ENCODE measurements at regions not wholly inside any gene's neighbourhood (a gene's known extent, or its start where the extent isn't known, plus 50 kb on each side); places are given as distances from the start of the nearest gene placed in this dataset.

DNA sequence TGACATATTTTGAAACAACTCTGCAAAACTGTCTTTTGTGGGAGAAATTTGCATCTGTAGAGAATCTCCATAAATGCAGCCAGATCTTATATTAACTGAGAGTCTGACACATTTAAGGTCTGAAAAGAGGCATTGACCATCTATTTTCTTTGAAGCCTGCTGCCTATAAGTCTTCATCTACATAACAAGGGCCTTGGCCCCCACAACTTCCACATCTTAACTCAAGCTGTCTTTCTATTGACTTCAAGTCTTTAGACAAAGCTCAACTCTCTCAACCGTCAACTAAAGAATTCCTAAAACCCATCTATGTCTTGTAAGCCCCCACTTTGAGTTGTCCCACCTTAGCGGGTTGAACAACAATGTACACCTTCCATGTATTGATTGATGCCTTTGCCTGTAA, 72.4 kb upstream of the ADCY1 start:
- Mint-ChIP-seq H3K4me3 (no peak overlapping the region), H3K4me1 (ENCODE audit: low read depth) (no peaks in the 10 kb centered on the region), H3K9me3 (peaks cover 10 to 13% of the 10 kb centered on the region in 2 donors), H3K27ac (no peak overlapping the region), H3K27me3 (ENCODE audit: low read depth) (peaks cover 16% of the 10 kb centered on the region), H3K36me3 (ENCODE audit: insufficient read depth in 2 of 2) (peaks cover 3% of the 10 kb centered on the region in 2 donors)
- ATAC-seq (replicated peaks in 1 of 2) (no peak), DNase-seq (no peak)

DNA sequence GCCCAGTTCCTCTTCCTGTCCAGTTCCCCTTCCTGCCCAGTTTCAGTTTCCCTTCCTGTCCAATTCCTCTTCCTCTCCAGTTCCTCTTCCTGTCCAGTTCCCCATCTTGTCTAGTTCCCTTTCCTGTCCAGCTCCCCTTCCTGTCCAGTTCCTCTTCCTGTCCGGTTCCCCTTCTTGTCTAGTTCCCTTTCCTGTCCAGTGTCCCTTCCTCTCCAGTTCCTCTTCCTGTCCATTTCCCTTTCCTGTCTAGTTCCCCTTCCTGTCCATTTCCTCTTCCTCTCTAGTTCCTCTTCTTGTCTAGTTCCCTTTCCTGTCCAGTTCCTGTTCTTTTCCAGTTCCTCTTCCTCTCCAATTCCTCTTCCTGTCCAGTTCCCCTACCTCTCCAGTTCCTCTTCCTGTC, 68.1 kb upstream of the ADCY1 start:
- Mint-ChIP-seq H3K27ac (peak overlapping the region; percentile 4), H3K4me3 (no peak overlapping the region), H3K36me3 (ENCODE audit: insufficient read depth in 2 of 2) (peaks cover 5% of the 10 kb centered on the region in 2 donors), H3K9me3 (peaks cover 17 to 19% of the 10 kb centered on the region in 2 donors), H3K4me1 (ENCODE audit: low read depth) (no peaks in the 10 kb centered on the region), H3K27me3 (ENCODE audit: low read depth) (no peaks in the 10 kb centered on the region)
- no peak for DNase-seq
- ATAC-seq (replicated peaks in 1 of 2) = no peak

GRCh38 chr7:45509222-45509621, 64.9 kb upstream of the ADCY1 start:
- peaks cover 17 to 19% of the 10 kb centered on the region in 2 donors for H3K9me3 Mint-ChIP-seq
- peaks cover 7% of the 10 kb centered on the region for H3K27me3 Mint-ChIP-seq (ENCODE audit: low read depth)
- H3K4me1 Mint-ChIP-seq (ENCODE audit: low read depth) = no peaks in the 10 kb centered on the region
- H3K27ac Mint-ChIP-seq = no peak overlapping the region
- no peak for DNase-seq
- H3K36me3 Mint-ChIP-seq (ENCODE audit: insufficient read depth in 2 of 2) = peaks cover 5% of the 10 kb centered on the region in 2 donors
- ATAC-seq (replicated peaks in 1 of 2) = no peak
- H3K4me3 Mint-ChIP-seq = no peak overlapping the region

DNA sequence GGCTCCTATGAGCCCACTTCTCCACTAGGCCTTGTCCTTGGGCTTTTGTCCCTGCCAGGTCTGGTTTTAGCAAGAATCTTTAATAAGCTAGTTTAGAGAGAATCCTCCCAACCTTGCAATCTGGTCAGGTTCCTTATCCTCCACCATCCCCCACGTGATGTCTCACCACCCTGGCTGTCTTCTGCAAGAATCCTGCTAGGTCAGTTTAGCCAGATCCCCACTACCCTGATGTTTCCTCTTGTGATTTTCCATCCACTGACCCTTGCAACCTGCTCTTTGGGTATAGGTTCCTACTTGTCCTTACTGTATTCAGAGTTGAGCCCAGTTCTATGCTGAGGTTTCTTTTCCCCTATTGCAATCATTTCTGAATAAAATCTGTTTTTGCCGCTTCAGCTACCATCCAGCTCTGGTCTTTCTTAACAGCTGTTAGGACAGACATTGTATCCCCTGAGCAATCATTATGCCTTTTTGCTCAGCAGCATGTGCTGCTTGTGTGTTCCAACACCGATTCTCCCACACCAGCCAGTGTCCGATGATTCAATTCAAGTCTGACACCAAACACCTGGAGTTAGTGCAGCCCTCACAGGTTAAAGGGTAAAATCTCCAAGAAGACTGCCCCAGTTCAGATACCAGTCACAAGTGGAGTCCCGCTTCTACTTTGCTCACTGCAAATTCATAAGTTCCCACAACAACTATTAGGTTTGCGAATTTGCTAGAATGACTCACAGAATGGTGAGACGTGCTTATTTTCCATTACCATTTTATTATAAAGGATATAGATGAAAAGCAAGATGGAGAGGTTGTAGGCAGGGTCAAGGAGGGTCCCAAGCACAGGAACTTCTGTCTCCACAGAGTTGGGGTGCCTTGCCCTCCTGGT, 62.2 kb upstream of the ADCY1 start:
- no peak for DNase-seq
- Mint-ChIP-seq H3K27me3 (ENCODE audit: low read depth) (peaks cover 7% of the 10 kb centered on the region), H3K4me3 (no peak overlapping the region), H3K27ac (no peak overlapping the region), H3K4me1 (ENCODE audit: low read depth) (no peaks in the 10 kb centered on the region), H3K9me3 (peaks cover 7% of the 10 kb centered on the region in 2 donors), H3K36me3 (ENCODE audit: insufficient read depth in 2 of 2) (peaks cover 2% of the 10 kb centered on the region in 2 donors)
- ATAC-seq (replicated peaks in 1 of 2) = no peak

GRCh38 chr7:45514944-45515343, 59.2 kb upstream of the ADCY1 start:
- Mint-ChIP-seq H3K36me3 (ENCODE audit: insufficient read depth in 2 of 2) (peaks cover 7 to 8% of the 10 kb centered on the region in 2 donors), H3K9me3 (peaks cover 8 to 12% of the 10 kb centered on the region in 2 donors), H3K27me3 (ENCODE audit: low read depth) (peaks cover 13% of the 10 kb centered on the region), H3K4me1 (ENCODE audit: low read depth) (no peaks in the 10 kb centered on the region), H3K4me3 (no peak overlapping the region), H3K27ac (no peak overlapping the region)
- no peak for ATAC-seq (replicated peaks in 1 of 2)
- no peak for DNase-seq

- H3K4me3 Mint-ChIP-seq = no peak overlapping the region
- ATAC-seq (replicated peaks in 1 of 2) (no peak), DNase-seq (no peak)
- no peaks in the 10 kb centered on the region for H3K4me1 Mint-ChIP-seq (ENCODE audit: low read depth)
- peaks cover 7 to 8% of the 10 kb centered on the region in 2 donors for H3K36me3 Mint-ChIP-seq (ENCODE audit: insufficient read depth in 2 of 2)
- H3K9me3 Mint-ChIP-seq = peaks cover 8 to 12% of the 10 kb centered on the region in 2 donors
- H3K27ac Mint-ChIP-seq = no peak overlapping the region
- peaks cover 13% of the 10 kb centered on the region for H3K27me3 Mint-ChIP-seq (ENCODE audit: low read depth)
These were observed 58.8 kb upstream of the ADCY1 start for GRCh38 chr7:45515346-45515745.

Measured in activated T-cell treated with anti-CD3 and anti-CD28 coated beads, Interleukin-2, amount 50 U/mL, for 72 hours (primary cell).